B cell (primary cell): ENCODE measurements at regions not wholly inside any gene's neighbourhood (a gene's known extent, or its start where the extent isn't known, plus 50 kb on each side); places are given as distances from the start of the nearest gene placed in this dataset.

Experiments used
- ATAC-seq: fragments of 200-7000 bp; cut with Tn5 transposase; one replicate; pipeline ENCODE4 v1.10.0; 2021; ENCODE audit warnings: low read depth, mild to moderate bottlenecking, moderate number of reproducible peaks, moderate library complexity
- CTCF ChIA-PET: fragments of 350-600 bp; sonication (Branson Sonifier 250); formaldehyde crosslinking; loops from one replicate; lab custom pipeline; 2021; ENCODE audit warnings: antibody characterized with exemption, inconsistent platforms; lab: Charles Lee
- POLR2A ChIA-PET: fragments of 350-600 bp; sonication (Branson Sonifier 250); formaldehyde crosslinking; loops from one replicate; lab custom pipeline; 2021; ENCODE audit warnings: antibody characterized with exemption; lab: Charles Lee
- DNase-seq: peaks from one replicate; pipeline ENCODE4 v3.0.0; 2013
- H2AFZ ChIP-seq: 2 replicates; pipeline ENCODE4 v1.6.1; 2012; ENCODE audit warnings: mild to moderate bottlenecking, low read depth, low read length; ENCODE audit not compliant: insufficient read depth, poor library complexity, severe bottlenecking
- H3K27ac ChIP-seq, 2 donors: 1 replicate in 1 of 2; 2 replicates in 1 of 2; pipeline ENCODE4 v1.5.1; 2012 to 2013; ENCODE audit warnings: low read length in 2 of 2, mild to moderate bottlenecking in 2 of 2, moderate library complexity in 1 of 2
- H3K27me3 ChIP-seq, 4 experiments: fragments of 200-600 bp in 1 of 4; sonication (generic) in 1 of 4; replicated peaks in 1 of 4; 1 replicate in 2 of 4; 2 replicates in 2 of 4; pipeline versions ENCODE4 v1.6.1 to v1.7.0; 2013 to 2016; ENCODE audit warnings: low read length in 3 of 4, mild to moderate bottlenecking in 2 of 4, mixed read lengths in 1 of 4, moderate library complexity in 1 of 4; ENCODE audit not compliant: insufficient read depth in 4 of 4, control insufficient read depth in 3 of 4; ENCODE audit errors: control extremely low read depth in 1 of 4
- H3K36me3 ChIP-seq, 2 experiments: replicated peaks in 1 of 2; 1 replicate in 1 of 2; 2 replicates in 1 of 2; pipeline versions ENCODE4 v1.6.1 to v1.7.1; 2013; ENCODE audit warnings: low read length in 1 of 2; ENCODE audit not compliant: insufficient read depth in 2 of 2, control insufficient read depth in 1 of 2; ENCODE audit errors: control extremely low read depth in 1 of 2, extremely low read depth in 1 of 2
- H3K4me1 ChIP-seq, 2 donors: fragments of 200-600 bp in 1 of 2; sonication (generic) in 1 of 2; 1 replicate in 1 of 2; 2 replicates in 1 of 2; pipeline versions ENCODE4 v1.5.1 to v1.6.1; 2013 to 2017; ENCODE audit warnings: low read length in 2 of 2; ENCODE audit not compliant: control insufficient read depth in 2 of 2, insufficient read depth in 2 of 2
- H3K4me2 ChIP-seq: replicated peaks from 2 replicates; pipeline ENCODE3; 2012; ENCODE audit warnings: mild to moderate bottlenecking, low read depth, low read length; ENCODE audit not compliant: poor library complexity, severe bottlenecking
- H3K4me3 ChIP-seq, 5 experiments: fragments of 200-600 bp in 1 of 5; sonication (generic) in 1 of 5; 1 replicate in 3 of 5; 2 replicates in 2 of 5; pipeline versions ENCODE4 v1.5.1 to v1.7.0; 2011 to 2016; ENCODE audit warnings: low read length in 4 of 5, mild to moderate bottlenecking in 4 of 5, low read depth in 2 of 5, control low read depth in 1 of 5, moderate library complexity in 1 of 5; ENCODE audit not compliant: insufficient read depth in 1 of 5; ENCODE audit errors: control extremely low read depth in 1 of 5, extremely low read depth in 1 of 5
- H3K79me2 ChIP-seq: fragments of 200-600 bp; sonication (generic); one replicate; pipeline ENCODE4 v1.6.0; 2016; ENCODE audit warnings: low read length; ENCODE audit not compliant: control insufficient read depth, insufficient read depth
- H3K9ac ChIP-seq: fragments of 200-600 bp; sonication (generic); 2 replicates; pipeline ENCODE4 v1.6.1; 2017; ENCODE audit warnings: mild to moderate bottlenecking, low read length, moderate library complexity
- H3K9me3 ChIP-seq, 3 donors: one replicate each; pipeline versions ENCODE4 v1.6.1 to v1.7.1; 2013; ENCODE audit warnings: low read length in 2 of 3; ENCODE audit not compliant: control insufficient read depth in 2 of 3, insufficient read depth in 1 of 3; ENCODE audit errors: control extremely low read depth in 1 of 3
- H4K20me1 ChIP-seq: 2 replicates; pipeline ENCODE4 v1.6.0; 2012; ENCODE audit warnings: mild to moderate bottlenecking, low read length; ENCODE audit not compliant: insufficient read depth, control insufficient read depth, poor library complexity, severe bottlenecking
- H3K27ac Mint-ChIP-seq: one replicate; pipeline ENCODE4 v1.8.0; 2021; ENCODE audit warnings: mixed read lengths
- H3K27me3 Mint-ChIP-seq: one replicate; pipeline ENCODE4 v1.8.0; 2021; ENCODE audit warnings: mixed read lengths
- H3K4me1 Mint-ChIP-seq: one replicate; pipeline ENCODE4 v1.8.0; 2021; ENCODE audit warnings: mixed read lengths
- H3K4me3 Mint-ChIP-seq: one replicate; pipeline ENCODE4 v1.8.0; 2021; ENCODE audit warnings: mixed read lengths
- H3K9me3 Mint-ChIP-seq: one replicate; pipeline ENCODE4 v1.8.0; 2022; ENCODE audit warnings: mixed read lengths; ENCODE audit not compliant: insufficient read depth
- CTCF ChIP-seq: fragments of 200-600 bp; IDR thresholded peaks from one replicate; pipeline ENCODE4 v1.8.0; 2022; ENCODE audit warnings: antibody characterized with exemption, mild to moderate bottlenecking
- EZH2 ChIP-seq: IDR thresholded peaks from 2 replicates; pipeline ENCODE4 v1.6.1; 2012; ENCODE audit warnings: borderline replicate concordance, low read depth, mild to moderate bottlenecking, moderate library complexity, low read length; ENCODE audit not compliant: insufficient read depth, poor library complexity, severe bottlenecking
- WGBS: methylation state at CpG from one replicate; pipeline ENCODE4 v1.1.5; 2013; ENCODE audit warnings: missing lambda C conversion rate; ENCODE audit not compliant: insufficient coverage; 5-methylcytosine and 5-hydroxymethylcytosine counted together
- intact Hi-C: fragments of 100-400 bp; cut with micrococcal nuclease; formaldehyde crosslinking; loops from one replicate; pipeline ENCODE4 v1.10.0; 2022

GRCh38 chr2:226154610-226155009, 645.0 kb downstream of the IRS1 start:
- no peak overlapping the region for H3K4me2 ChIP-seq
- Mint-ChIP-seq H3K9me3 (no peaks in the 10 kb centered on the region), H3K27me3 (peaks cover 20% of the 10 kb centered on the region), H3K4me3 (no peak overlapping the region), H3K4me1 (no peaks in the 10 kb centered on the region), H3K27ac (no peak overlapping the region)
- H3K4me3 ChIP-seq: no peak overlapping the region
- no peak for TF ChIP-seq EZH2
- TF ChIP-seq CTCF: no peak
- H3K79me2 ChIP-seq: no peaks in the 10 kb centered on the region
- ChIA-PET POLR2A (no interaction called here), CTCF (no interaction called here)
- no peak overlapping the region for H3K27ac ChIP-seq
- no CpG with 5 or more reads among the region's 3 CpGs for WGBS
- H3K36me3 ChIP-seq: no peaks in the 10 kb centered on the region
- DNase-seq: no peak
- intact Hi-C loops: no loop called here
- no peaks in the 10 kb centered on the region for H4K20me1 ChIP-seq
- H3K27me3 ChIP-seq: no peaks in the 10 kb centered on the region
- no peak overlapping the region for H3K9ac ChIP-seq
- no peaks in the 10 kb centered on the region for H3K4me1 ChIP-seq
- H3K9me3 ChIP-seq: no peaks in the 10 kb centered on the region
- no peak overlapping the region for H2AFZ ChIP-seq
- no peak for ATAC-seq

GRCh38 chr2:226153553-226153952, 646.1 kb downstream of the IRS1 start:
- H3K27ac Mint-ChIP-seq: no peak overlapping the region
- POLR2A ChIA-PET: no interaction called here

More at GRCh38 chr2:226153553-226153952, 646.1 kb downstream of the IRS1 start:
- CTCF ChIA-PET: no interaction called here
- H4K20me1 ChIP-seq: no peaks in the 10 kb centered on the region
- H3K79me2 ChIP-seq: no peaks in the 10 kb centered on the region
- H3K4me1 Mint-ChIP-seq: no peaks in the 10 kb centered on the region
- no peak for DNase-seq
- ATAC-seq: no peak
- TF ChIP-seq CTCF: no peak
- no peak for TF ChIP-seq EZH2
- H3K4me3 ChIP-seq: no peak overlapping the region
- WGBS: 100% methylated on average over 2 of the region's 3 CpGs
- no peak overlapping the region for H3K27ac ChIP-seq
- intact Hi-C loops: no loop called here
- H3K9me3 ChIP-seq: no peaks in the 10 kb centered on the region
- H3K4me3 Mint-ChIP-seq: no peak overlapping the region
- no peak overlapping the region for H3K4me2 ChIP-seq
- no peak overlapping the region for H3K9ac ChIP-seq
- H3K27me3 ChIP-seq: no peaks in the 10 kb centered on the region
- no peaks in the 10 kb centered on the region for H3K36me3 ChIP-seq
- H3K4me1 ChIP-seq: no peaks in the 10 kb centered on the region
- peaks cover 20% of the 10 kb centered on the region for H3K27me3 Mint-ChIP-seq
- no peak overlapping the region for H2AFZ ChIP-seq
- no peaks in the 10 kb centered on the region for H3K9me3 Mint-ChIP-seq
